ENCODE measurements at regions not wholly inside any gene's neighbourhood (a gene's known extent, or its start where the extent isn't known, plus 50 kb on each side); places are given as distances from the start of the nearest gene placed in this dataset.
A peak's percentile ranks its signal among the peaks of the same experiment; 100 is the strongest.

GRCh38 chr11:109770323-109770722 lies 322.9 kb upstream of the ZC3H12C start:
- TF ChIP-seq EZH2phosphoT487 (IDR thresholded peaks at IDR 0.05; ENCODE audit: borderline replicate concordance, low read depth) (no peak), GABPA (IDR thresholded peaks at IDR 0.05; ENCODE audit: low read depth) (no peak), RFX5 (IDR thresholded peaks at IDR 0.05; ENCODE audit: low read length) (no peak), CTCF (IDR thresholded peaks at IDR 0.05) (no peak), RXRA (IDR thresholded peaks at IDR 0.05; ENCODE audit: borderline replicate concordance, low read depth) (no peak), CHD2 (IDR thresholded peaks at IDR 0.05; ENCODE audit: low read length, partially characterized antibody) (peak; percentile 19), SMC3 (IDR thresholded peaks at IDR 0.05; ENCODE audit: low read depth, low read length) (no peak), TAF1 (IDR thresholded peaks at IDR 0.05; ENCODE audit: borderline replicate concordance, low read depth, low read length) (no peak), MAX (IDR thresholded peaks at IDR 0.05; ENCODE audit: low read depth) (no peak)

Data from SK-N-SH (cell line).